HG02840 (cell line): ENCODE measurements at regions not wholly inside any gene's neighbourhood (a gene's known extent, or its start where the extent isn't known, plus 50 kb on each side); places are given as distances from the start of the nearest gene placed in this dataset.

ENCODE experiments used
- ATAC-seq: cut with Tn5 transposase; IDR thresholded peaks from one replicate; pipeline ENCODE4 v1.9.1; 2021; ENCODE audit warnings: mild to moderate bottlenecking, moderate library complexity, moderate number of reproducible peaks; ENCODE audit not compliant: unreplicated experiment, low FRiP score

DNA sequence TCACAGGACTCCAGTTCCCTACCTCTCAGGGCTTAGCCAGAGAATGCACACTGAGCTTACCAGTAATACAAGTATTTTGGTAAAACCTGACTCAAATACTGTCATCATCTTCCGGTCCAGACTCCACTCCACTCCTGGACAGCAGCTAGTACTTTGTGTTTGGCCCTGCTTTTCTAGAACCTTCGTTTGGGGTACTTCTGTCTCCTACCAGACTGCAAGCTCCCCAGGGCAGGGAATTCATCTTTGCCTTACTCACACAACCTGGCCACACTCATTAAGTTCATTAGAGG is 108.9 kb upstream of the CDC42EP3 start:
- ATAC-seq = no peak

DNA sequence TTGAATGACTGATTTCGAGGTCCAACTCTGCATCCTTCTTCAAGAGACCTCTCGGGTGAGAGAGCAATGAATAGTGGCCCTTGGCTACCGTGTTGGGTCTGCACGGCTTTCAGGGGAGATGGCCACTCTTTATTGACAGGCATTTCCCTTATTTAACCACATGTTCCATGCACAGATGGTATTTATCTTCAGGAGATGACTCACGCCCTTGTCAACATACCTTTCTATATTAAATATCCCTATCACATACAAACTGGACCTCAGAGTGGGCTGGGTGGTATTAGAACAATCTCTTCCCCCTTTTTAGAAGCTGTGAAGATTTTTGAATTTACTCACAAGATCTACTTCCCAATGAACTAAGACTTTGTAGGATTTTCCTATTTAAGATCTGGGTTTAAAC is 109.6 kb upstream of the CDC42EP3 start:
- no peak for ATAC-seq

- no peak for ATAC-seq
Observed at GRCh38 chr2:37782155-37782673, 110.8 kb upstream of the CDC42EP3 start.

DNA sequence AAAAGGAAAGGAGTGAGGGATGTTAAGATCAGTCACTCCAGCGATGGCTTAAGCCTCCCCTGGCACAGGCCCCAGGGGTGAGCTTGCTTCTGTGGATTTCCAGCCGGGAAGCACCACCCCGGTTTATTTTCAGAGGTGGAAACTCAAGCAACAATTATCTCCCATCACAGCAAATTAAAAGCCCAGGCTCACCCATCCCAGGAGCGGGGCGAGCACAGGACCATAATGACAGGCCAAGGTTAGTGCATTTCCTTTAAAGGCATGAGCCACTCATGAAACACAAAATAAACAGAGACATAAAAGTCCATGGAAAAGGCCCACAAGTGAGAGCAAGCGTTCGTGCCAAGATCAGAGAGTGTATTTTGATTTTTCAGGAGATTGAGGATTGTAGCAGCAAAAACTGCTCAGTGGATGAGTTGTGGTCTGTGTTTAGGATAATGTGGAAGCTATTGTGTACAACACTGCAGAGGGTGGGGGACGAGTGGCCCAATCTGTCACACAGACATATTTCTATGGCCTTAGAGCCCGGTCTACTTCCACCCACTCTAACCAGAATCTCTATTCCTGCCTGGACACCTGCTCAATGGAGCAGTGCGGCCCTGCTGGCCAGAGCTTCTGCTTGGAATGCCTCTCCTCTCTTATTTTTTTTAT is 111.4 kb upstream of the CDC42EP3 start:
- ATAC-seq = no peak

DNA sequence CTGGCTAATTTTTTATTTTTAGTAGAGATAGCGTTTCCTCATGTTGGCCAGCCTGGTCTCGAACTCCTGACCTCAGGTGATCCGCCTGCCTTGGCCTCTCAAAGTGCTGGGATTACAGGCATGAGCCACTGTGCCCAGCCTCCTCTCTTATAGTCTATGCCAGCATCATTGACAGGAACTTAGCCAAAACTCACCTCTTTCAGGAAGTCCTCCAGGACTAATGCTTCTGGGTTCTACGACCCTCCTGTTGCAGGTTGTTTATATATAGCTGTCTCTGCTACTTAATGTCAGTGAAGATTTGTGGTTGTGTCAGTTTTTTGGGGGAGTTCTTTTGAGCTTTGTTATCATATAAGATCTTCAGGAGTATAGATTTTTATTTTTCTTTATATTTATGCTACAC is 112.1 kb upstream of the CDC42EP3 start:
- ATAC-seq = no peak

GRCh38 chr2:37784071-37784758 is 112.8 kb upstream of the CDC42EP3 start:
- ATAC-seq = no peak

- ATAC-seq = no peak
Observed at GRCh38 chr2:37784759-37785149, 113.3 kb upstream of the CDC42EP3 start.

GRCh38 chr2:37786191-37786698 is 114.8 kb upstream of the CDC42EP3 start:
- ATAC-seq = no peak

DNA sequence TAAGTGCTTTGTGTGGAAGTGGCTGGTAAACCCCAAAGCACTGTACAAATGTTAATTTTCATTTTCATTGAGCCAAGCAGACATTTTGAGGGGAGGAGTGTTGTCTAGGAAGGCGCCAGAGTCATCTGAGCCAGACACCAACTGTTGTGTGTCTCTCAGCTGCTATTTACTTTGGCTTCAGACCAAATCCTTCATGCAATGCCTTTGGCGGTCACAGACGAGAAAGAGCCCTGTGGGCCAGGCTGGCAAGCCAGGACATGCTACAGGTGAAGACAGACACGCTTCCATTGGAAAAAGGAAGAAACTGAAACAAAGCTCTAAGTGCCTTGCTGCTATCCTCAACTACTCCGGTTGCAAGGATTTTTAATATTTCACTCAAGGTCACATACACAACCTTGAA is 115.4 kb upstream of the CDC42EP3 start:
- ATAC-seq = no peak

DNA sequence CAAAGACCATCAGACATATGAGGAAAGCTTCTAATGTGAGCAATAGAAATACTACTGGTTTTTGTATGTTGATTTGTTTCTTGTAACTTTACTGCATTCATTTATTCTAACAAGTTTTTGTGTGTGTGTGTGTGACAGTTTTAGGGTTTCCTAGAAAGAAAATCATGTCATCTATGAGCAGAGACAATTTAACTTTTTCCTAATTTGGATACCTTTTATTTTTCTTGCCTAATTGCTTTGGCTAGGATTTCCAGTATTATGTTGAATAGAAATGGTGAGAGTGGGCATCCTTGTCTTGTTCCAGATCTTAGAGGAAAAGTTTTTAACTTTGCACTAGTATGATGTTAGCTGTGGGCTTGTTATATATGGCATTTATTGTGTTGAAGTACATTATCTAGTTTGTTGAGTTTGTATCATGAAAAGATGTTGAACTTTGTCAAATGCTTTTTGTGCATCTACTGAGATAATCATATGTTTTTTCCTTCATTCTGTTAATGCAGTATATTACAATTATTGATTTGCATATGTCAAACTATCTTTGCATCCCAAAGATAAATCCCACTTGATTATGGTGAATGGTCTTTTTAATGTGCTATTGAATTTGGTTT is 117.3 kb upstream of the CDC42EP3 start:
- ATAC-seq = no peak

DNA sequence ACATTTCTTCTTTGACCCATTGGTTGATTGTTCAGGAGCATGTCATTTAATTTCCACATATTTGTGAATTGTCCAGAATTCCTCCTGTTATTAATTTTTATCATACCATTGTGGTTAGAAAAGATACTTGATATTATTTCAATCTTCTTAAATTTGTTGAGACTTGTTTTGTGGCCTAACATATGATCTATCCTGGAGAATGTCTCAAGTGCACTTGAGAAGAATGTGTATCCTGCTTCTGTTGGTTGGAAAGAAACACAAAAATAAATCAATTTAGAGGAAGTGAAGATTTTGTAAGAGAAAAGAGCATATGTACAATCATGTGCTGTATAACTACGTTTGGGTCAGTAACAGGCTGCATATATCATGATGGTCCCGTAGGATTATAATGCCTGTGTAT is 118.6 kb upstream of the CDC42EP3 start:
- ATAC-seq = no peak

GRCh38 chr2:37790462-37790861 is 119.0 kb upstream of the CDC42EP3 start:
- no peak for ATAC-seq

DNA sequence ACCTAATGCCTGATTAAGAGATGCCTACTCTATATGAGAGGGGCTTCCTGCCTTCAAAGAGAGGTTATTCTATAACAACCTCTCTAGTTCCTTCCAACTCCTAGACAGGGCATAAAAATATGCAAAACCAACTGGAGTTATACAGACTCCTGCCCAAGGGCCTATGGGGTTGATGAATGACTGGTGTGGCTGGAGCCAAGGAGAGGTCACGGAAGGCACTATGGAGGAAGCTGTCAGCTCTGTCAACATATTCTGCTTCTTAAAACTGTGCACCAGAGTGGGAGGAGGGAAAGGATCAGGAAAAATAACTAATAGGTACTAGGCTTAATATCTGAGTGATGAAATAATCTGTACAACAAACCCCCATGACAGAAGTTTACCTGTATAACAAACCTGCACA is 120.9 kb upstream of the CDC42EP3 start:
- no peak for ATAC-seq

GRCh38 chr2:37793004-37793403 is 121.6 kb upstream of the CDC42EP3 start:
- ATAC-seq = no peak

DNA sequence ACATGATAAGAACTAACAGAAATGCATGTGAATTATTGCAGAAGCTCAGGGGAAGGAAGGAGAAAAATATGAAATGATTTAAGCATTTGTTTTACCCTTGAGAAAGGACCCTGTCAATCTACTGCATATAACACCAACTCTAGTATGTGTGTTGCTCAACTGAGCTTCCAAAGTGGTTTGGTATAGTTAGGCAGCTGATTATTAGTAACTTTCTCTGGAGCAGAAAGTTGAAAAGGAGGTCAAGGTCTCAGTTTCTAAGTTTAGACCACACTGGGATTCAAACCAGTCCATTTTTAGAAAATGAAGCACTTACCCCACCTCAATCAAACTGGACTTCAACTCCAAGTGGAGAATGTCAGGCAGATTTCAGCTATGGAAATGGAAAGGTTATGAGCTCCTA is 123.3 kb upstream of the CDC42EP3 start:
- ATAC-seq = no peak

DNA sequence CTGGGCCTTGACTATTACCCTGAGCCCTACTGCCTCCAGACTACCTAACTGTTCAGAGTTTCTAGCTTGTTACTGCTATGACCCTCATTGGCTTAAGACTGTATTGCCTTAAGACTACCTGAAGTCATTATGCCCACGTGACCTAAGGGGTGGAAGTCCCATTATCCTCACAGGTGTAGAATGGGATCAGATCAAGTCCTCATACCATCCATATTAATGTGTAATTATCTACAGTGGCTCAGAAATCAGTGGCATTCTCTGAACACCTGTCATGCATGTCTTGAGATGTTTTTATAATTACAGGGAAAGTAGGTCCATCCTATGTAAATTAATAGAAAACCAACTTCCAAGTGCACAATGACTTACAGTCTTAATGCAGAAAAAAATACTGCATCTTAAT is 124.0 kb upstream of the CDC42EP3 start:
- ATAC-seq = no peak

- no peak for ATAC-seq
Observed at GRCh38 chr2:37795938-37796337, 124.5 kb upstream of the CDC42EP3 start.

- no peak for ATAC-seq
Observed at GRCh38 chr2:37796481-37796880, 125.0 kb upstream of the CDC42EP3 start.

- ATAC-seq = no peak
Observed at GRCh38 chr2:37797081-37797480, 125.6 kb upstream of the CDC42EP3 start.

- ATAC-seq = no peak
Observed at GRCh38 chr2:37798315-37799005, 126.6 kb upstream of the RMDN2 start.

DNA sequence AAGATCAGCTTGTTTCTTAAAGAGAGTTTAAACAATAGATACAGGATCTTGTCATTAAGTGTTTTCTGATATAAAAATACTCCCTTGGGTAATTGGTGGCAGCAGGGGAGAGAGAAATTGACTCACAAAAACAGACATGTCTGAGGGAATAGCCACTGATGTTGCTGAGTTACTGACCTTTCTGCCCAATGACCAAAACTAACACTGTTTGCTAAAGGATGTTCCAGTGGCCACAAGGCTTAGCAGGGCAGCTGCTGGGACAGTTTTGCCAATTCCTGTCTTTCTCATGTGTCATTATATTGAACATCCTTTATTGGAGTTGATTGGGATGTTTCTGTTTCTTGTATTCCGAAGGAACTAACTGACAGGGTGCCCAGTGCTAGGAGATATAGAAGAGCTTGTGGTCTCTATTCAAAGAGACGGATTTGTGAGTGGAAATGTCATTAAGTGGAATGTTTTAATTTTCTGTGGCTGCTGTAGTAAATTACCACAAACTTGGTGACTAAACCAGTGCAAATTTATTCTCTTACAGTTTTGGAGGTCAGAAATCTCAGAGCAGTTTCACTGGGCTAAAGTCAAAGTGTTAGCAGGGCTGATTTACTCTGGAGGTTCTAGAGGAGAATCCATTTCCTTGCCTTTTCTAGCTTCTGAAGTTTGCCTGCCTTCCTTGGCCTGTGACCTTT is 124.8 kb upstream of the RMDN2 start:
- ATAC-seq = no peak
